ENCODE measurements at regions not wholly inside any gene's neighbourhood (a gene's known extent, or its start where the extent isn't known, plus 50 kb on each side); places are given as distances from the start of the nearest gene placed in this dataset.

DNA sequence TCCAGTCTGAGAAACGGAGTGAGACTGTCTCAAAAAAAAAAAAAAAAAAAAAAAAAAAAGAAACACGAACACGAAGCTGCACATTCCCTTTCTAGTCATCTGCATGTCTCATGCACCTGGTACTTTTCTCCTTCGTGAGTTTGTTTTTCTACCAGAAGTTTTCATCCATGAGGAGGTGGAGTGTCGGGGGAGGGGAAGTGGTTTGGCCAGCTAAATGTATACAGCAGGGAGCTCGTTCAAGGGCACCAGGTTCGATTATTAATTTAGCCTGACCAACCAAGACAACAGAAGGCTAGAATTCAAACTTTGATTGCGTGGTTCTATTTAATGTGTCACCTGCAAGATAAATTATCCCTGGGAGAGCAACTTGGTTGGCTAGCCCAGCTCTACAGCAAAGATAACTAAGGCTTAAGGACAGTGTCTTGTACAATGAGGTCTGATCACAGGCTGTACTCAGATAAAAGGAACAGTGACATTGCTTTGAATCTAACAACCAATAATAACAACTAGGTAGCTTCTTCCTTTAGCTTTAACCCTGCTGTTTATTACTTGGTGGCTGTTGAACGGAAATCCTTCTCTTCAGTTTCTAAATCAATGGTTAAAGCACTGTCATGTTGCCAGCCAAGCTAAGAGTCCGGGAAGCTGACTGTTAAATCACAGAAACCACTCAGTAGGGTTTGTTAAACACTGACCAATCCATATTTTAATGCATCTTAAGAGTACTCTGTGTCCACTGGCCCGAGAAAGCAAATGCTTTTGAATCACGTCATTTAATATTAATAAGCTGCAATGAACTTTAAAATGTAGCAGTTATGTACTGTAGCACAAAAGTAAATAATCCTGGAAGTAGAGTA is 98.4 kb upstream of the STARD13 start:
- no peak for DNase-seq (ENCODE audit: extremely low spot score)
- ChIA-PET POLR2A (no interaction called here), CTCF (interaction anchor here (1.3 to 1.4 kb wide), 2 partner anchors 14 to 22 kb away, joined by 3 to 6 read pairs; no protein-coding TSS in a partner anchor)
- TF ChIP-seq, protein P1, sequence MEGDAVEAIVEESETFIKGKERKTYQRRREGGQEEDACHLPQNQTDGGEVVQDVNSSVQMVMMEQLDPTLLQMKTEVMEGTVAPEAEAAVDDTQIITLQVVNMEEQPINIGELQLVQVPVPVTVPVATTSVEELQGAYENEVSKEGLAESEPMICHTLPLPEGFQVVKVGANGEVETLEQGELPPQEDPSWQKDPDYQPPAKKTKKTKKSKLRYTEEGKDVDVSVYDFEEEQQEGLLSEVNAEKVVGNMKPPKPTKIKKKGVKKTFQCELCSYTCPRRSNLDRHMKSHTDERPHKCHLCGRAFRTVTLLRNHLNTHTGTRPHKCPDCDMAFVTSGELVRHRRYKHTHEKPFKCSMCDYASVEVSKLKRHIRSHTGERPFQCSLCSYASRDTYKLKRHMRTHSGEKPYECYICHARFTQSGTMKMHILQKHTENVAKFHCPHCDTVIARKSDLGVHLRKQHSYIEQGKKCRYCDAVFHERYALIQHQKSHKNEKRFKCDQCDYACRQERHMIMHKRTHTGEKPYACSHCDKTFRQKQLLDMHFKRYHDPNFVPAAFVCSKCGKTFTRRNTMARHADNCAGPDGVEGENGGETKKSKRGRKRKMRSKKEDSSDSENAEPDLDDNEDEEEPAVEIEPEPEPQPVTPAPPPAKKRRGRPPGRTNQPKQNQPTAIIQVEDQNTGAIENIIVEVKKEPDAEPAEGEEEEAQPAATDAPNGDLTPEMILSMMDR (IDR thresholded peaks at IDR 0.05; ENCODE audit: control extremely low read depth, extremely low read depth, low read depth, missing control alignments): no peak

DNA sequence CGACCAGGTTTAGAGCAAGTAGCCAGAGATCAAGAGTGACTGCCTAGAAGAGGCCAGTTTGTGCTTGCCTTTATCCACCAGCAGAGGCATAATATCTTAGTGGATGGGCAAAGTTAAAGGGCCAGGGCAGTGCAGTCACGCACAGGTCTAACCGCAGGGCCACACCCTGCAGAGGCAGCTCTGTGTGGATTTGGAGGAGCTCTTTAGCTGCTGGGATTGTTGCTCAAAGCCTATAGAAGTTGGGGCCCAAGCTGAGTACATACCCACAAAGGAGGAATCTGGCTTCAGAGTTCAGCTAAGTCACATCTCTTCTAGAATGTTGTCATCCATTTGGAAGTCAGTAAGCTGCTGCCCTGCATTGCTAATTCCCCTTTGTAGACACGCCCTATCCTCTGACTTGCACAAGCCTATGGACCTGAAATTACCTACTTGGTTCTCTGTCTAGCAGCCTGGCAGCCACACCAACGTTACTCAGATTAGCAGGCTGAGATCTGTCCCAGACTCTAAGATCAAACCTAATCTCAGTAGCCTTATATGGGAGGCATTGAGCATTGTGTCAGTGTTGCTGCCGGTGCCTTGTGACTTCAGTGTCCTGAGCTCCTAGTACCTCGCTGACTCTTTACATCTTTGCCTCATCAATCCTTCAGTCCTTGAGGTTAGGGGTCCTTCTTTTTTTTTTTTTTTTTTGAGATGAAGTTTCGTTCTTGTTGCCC is 102.9 kb upstream of the STARD13 start:
- ChIA-PET POLR2A (no interaction called here), CTCF (interaction anchor here (1.3 to 2.7 kb wide), 2 partner anchors 19 to 25 kb away, joined by 3 to 6 read pairs; no protein-coding TSS in a partner anchor)
- TF ChIP-seq, protein P1 (IDR thresholded peaks at IDR 0.05; ENCODE audit: control extremely low read depth, extremely low read depth, low read depth, missing control alignments): no peak
- DNase-seq (ENCODE audit: extremely low spot score): no peak

DNA sequence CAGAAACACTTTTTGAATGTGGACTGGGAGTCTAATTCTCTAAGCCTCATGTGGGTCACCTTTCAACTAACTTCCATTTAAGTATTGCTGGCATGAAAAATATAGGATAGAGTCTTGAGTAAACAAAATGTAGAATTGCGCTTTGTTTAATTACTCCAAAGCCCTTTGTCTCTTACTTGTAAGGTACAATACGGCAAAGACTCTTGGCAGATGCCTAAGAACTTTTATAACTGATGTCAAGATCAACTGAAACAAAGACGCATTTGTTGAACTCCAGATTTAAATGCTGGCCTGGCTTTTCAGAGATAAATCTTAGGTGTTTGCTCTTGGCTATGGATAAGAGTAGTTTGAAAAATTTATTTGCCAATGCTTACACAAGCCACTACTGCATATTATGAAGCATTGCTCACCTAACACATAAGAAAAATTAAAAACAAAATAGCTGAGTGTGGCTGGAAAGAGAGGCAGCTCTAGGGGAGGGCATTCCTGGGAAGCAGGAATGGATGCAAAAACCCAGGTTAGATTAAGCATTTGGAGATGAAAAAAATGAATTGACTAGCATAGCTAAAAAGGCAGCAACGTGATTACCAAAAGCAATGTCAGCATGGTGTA is 107.3 kb upstream of the STARD13 start:
- TF ChIP-seq, protein P1 (IDR thresholded peaks at IDR 0.05; ENCODE audit: control extremely low read depth, extremely low read depth, low read depth, missing control alignments): no peak
- CTCF ChIA-PET: interaction anchor here (1.3 kb wide), 1 partner anchor 102 kb away, joined by 3 read pairs; no protein-coding TSS in a partner anchor
- POLR2A ChIA-PET: no interaction called here
- no peak for DNase-seq (ENCODE audit: extremely low spot score)

DNA sequence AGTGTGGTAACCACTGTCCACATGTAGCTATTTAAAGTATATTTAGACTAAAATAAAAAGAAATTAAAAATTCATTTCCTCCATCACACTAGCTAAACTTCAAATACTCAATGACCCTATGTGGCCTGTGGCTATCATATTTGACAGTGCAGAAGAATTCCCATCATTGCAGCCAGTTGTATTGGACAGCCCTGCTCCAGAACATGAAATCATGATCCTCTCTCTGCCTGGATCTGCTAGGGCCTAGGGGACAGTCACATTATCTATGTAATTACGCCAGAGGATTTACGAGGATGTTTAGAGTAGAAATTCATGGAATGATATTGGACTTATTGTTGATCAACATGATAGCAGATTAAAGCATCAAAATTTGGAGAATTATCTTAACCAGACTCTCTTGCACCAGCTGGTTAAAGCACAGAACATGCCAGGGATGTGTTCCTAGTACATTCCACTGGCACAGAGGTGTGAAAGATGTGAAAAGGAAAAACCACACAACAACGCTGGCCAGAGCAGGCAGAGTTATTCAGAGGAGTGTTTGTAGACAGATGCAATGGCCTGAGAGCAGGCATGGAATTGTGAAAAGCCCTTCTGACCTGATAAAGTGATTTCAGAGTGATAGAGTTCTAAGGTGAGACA is 108.9 kb upstream of the STARD13 start:
- TF ChIP-seq, protein P1 (IDR thresholded peaks at IDR 0.05; ENCODE audit: control extremely low read depth, extremely low read depth, low read depth, missing control alignments): no peak
- CTCF ChIA-PET: interaction anchor here (1.3 to 1.5 kb wide), 2 partner anchors 16 to 103 kb away, joined by 3 to 5 read pairs; no protein-coding TSS in a partner anchor
- no peak for DNase-seq (ENCODE audit: extremely low spot score)
- POLR2A ChIA-PET: no interaction called here

DNA sequence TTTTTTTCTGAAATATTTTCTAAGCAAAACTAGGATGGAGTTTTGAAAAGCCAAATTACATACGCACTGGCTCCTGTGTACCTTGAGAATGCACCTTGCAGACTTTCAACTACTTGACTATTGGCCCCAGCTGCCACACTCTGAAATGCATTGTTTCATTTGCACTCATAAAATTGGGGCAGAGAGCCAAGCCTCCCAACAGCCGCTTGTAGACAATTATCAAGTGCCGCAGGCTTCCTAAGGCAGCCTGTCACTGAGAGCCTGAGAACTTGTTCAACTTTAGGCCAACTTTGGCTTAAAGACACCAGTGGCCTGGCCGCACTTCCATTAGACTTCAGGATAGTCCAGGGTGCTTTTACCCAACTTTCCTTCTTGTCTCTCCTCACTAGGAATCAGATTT is 115.7 kb upstream of the STARD13 start:
- CTCF ChIA-PET: no interaction called here
- POLR2A ChIA-PET: no interaction called here
- DNase-seq (ENCODE audit: extremely low spot score): no peak
- TF ChIP-seq, protein P1 (IDR thresholded peaks at IDR 0.05; ENCODE audit: control extremely low read depth, extremely low read depth, low read depth, missing control alignments): no peak

DNA sequence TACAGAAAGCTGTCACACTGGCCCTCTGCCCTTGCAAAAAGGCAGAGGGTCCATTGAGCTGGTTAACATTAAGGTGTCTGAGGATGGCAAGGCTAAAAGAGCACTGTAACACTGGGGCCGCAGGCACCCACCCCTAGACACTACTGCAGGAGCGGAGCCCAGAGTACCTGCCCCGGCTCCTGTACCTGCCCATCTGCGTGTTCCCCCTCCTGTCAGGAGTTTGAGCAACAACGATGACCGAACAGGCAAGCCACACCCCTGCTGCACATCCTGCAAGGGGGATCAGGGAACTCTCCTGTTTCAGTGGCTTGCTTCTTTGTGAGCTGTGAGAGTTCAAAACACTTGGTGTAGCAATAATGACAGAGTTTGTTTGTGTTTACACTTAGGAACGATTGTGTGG is 117.4 kb upstream of the STARD13 start:
- no peak for DNase-seq (ENCODE audit: extremely low spot score)
- ChIA-PET POLR2A (no interaction called here), CTCF (no interaction called here)
- TF ChIP-seq, protein P1 (IDR thresholded peaks at IDR 0.05; ENCODE audit: control extremely low read depth, extremely low read depth, low read depth, missing control alignments): no peak
